Psoas muscle (tissue), 7 donors: ENCODE measurements at regions not wholly inside any gene's neighbourhood (a gene's known extent, or its start where the extent isn't known, plus 50 kb on each side); places are given as distances from the start of the nearest gene placed in this dataset.

Source experiments
- ATAC-seq, 4 donors: fragments of 200-7000 bp; cut with Tn5 transposase; one replicate each; pipeline ENCODE4 v1.9.1; 2020; ENCODE audit warnings: moderate library complexity in 3 of 4, mild to moderate bottlenecking in 2 of 4
- DNase-seq, 2 donors: peaks; one replicate each; pipeline ENCODE4 v3.0.0-alpha.2; 2020
- H3K27ac ChIP-seq: fragments of 200-600 bp; one replicate; pipeline ENCODE4 v1.8.0; 2022
- H3K27me3 ChIP-seq, 3 donors: fragments of 200-600 bp in 1 of 3; one replicate each; pipeline versions ENCODE4 v1.6.1 to v1.8.0; 2013 to 2022; ENCODE audit warnings: low read length in 2 of 3, mild to moderate bottlenecking in 2 of 3, moderate library complexity in 1 of 3; ENCODE audit not compliant: insufficient read depth in 3 of 3
- H3K36me3 ChIP-seq, 2 donors: fragments of 200-600 bp in 1 of 2; one replicate each; pipeline versions ENCODE4 v1.6.1 to v1.8.0; 2013 to 2022; ENCODE audit warnings: low read depth in 1 of 2, mild to moderate bottlenecking in 1 of 2, moderate library complexity in 1 of 2; ENCODE audit not compliant: insufficient read depth in 1 of 2
- H3K4me1 ChIP-seq: fragments of 200-600 bp; one replicate; pipeline ENCODE4 v1.8.0; 2022
- H3K4me3 ChIP-seq: fragments of 200-600 bp; one replicate; pipeline ENCODE4 v1.8.0; 2022; ENCODE audit warnings: mild to moderate bottlenecking
- H3K9me3 ChIP-seq: fragments of 200-600 bp; one replicate; pipeline ENCODE4 v1.8.0; 2022
- WGBS, 3 donors: extraction: QIAGEN DNeasy Blood & Tissue Kit; methylation state at CpG; one replicate each; pipeline versions ENCODE4 v1.1.6 to v1.1.7; 2013; 5-methylcytosine and 5-hydroxymethylcytosine counted together
- intact Hi-C, 2 donors: fragments of 100-400 bp; cut with DNase I; formaldehyde crosslinking; loops; one replicate each; pipeline versions ENCODE4 v1.11.0 to v1.14.2; 2022
- TF ChIP-seq, protein P1 (sequence below): fragments of 200-600 bp; IDR thresholded peaks from one replicate; pipeline ENCODE4 v1.8.0; 2022; ENCODE audit warnings: antibody characterized with exemption
- donor health status: healthy with polysubstance abuse.
- donor health status: DM: no; HTN: no; CAD: no; lungs with moderate emphysema.
- donor health status: Bipolar disorder and iron deficiency.
- donor health status: healthy.
- donor health status: DM: yes; HTN: yes; CAD: no.
- donor health status: DM: no; HTN: no; CAD: no.
- donor health status: DM: yes; HTN: yes; CAD: no.

GRCh38 chr11:112790286-112790685 lies 170.9 kb upstream of the NCAM1 start:
- TF ChIP-seq, protein P1, sequence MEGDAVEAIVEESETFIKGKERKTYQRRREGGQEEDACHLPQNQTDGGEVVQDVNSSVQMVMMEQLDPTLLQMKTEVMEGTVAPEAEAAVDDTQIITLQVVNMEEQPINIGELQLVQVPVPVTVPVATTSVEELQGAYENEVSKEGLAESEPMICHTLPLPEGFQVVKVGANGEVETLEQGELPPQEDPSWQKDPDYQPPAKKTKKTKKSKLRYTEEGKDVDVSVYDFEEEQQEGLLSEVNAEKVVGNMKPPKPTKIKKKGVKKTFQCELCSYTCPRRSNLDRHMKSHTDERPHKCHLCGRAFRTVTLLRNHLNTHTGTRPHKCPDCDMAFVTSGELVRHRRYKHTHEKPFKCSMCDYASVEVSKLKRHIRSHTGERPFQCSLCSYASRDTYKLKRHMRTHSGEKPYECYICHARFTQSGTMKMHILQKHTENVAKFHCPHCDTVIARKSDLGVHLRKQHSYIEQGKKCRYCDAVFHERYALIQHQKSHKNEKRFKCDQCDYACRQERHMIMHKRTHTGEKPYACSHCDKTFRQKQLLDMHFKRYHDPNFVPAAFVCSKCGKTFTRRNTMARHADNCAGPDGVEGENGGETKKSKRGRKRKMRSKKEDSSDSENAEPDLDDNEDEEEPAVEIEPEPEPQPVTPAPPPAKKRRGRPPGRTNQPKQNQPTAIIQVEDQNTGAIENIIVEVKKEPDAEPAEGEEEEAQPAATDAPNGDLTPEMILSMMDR = no peak
- intact Hi-C loops = loop anchor here in 1 of 2 donors (5.0 kb wide), 1 partner anchor 133 kb away; no protein-coding TSS in a partner anchor

GRCh38 chr11:112792070-112792469 lies 169.2 kb upstream of the NCAM1 start:
- no peak for DNase-seq
- TF ChIP-seq, protein P1 = no peak
- Histone ChIP-seq H3K4me3 (no peak overlapping the region), H3K27me3 (peaks cover 0 to 4% (median 0%) of the 10 kb centered on the region in 3 donors), H3K36me3 (no peaks in the 10 kb centered on the region), H3K4me1 (no peaks in the 10 kb centered on the region), H3K27ac (no peak overlapping the region), H3K9me3 (no peaks in the 10 kb centered on the region)
- ATAC-seq = no peak
- WGBS, 3 donors = 92 to 95% (median 95%) methylated on average over 5 of the region's 5 CpGs
- intact Hi-C loops = loop anchor here in 1 of 2 donors (5.0 kb wide), 1 partner anchor 135 kb away; no protein-coding TSS in a partner anchor

More at GRCh38 chr11:112790286-112790685, 170.9 kb upstream of the NCAM1 start:
- H3K4me3 ChIP-seq = no peak overlapping the region
- DNase-seq (no peak), ATAC-seq (no peak)
- H3K27me3 ChIP-seq = peaks cover 0 to 16% (median 3%) of the 10 kb centered on the region in 3 donors
- H3K9me3 ChIP-seq = no peaks in the 10 kb centered on the region
- H3K27ac ChIP-seq = no peak overlapping the region
- 91 to 94% (median 92%) methylated on average over 3 of the region's 3 CpGs for WGBS, 3 donors
- H3K4me1 ChIP-seq = no peaks in the 10 kb centered on the region
- H3K36me3 ChIP-seq = no peaks in the 10 kb centered on the region

DNA sequence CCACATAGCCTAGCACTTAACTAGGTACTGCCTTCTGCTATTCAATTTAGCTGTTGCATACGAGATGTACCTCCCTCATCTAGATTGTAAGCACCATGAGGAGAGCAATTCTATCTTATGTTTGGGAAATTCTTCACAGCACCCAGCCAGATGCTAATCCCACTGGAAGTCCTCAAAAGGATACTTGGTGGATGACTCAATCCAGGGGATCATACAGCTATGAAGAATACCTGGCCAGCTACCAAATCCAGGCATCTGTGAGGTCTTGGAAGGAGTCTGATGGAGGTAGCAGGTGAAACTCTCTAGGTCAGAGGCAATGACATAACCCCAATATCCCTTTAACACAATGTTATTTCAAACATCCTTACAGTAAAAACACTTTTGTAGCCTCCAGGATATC lies 167.8 kb upstream of the NCAM1 start:
- intact Hi-C loops = loop anchor here in 1 of 2 donors (5.0 kb wide), 1 partner anchor 136 kb away; no protein-coding TSS in a partner anchor
- no peak overlapping the region for H3K27ac ChIP-seq
- no peaks in the 10 kb centered on the region for H3K36me3 ChIP-seq
- TF ChIP-seq, protein P1 = no peak
- no peaks in the 10 kb centered on the region for H3K4me1 ChIP-seq
- 67 to 69% (median 68%) methylated on average over 1 of the region's 1 CpG for WGBS, 3 donors
- no peak overlapping the region for H3K4me3 ChIP-seq
- no peak for ATAC-seq
- no peak for DNase-seq
- no peaks in the 10 kb centered on the region for H3K9me3 ChIP-seq
- H3K27me3 ChIP-seq = no peaks in the 10 kb centered on the region

- no peaks in the 10 kb centered on the region for H3K36me3 ChIP-seq
- intact Hi-C loops = loop anchor here (2.0 to 5.0 kb wide), 2 partner anchors 137 to 206 kb away; no protein-coding TSS in a partner anchor
- no peaks in the 10 kb centered on the region for H3K4me1 ChIP-seq
- H3K9me3 ChIP-seq = no peaks in the 10 kb centered on the region
- no peak overlapping the region for H3K4me3 ChIP-seq
- H3K27me3 ChIP-seq = no peaks in the 10 kb centered on the region
- H3K27ac ChIP-seq = no peak overlapping the region
- TF ChIP-seq, protein P1 = no peak
- 16 to 30% (median 20%) methylated on average over 2 of the region's 2 CpGs for WGBS, 3 donors
- ATAC-seq (peak; percentile 52 to 84 (median 63)), DNase-seq (peak in 1 of 2 donors; percentile 42)
Observed at GRCh38 chr11:112794331-112794846, 166.8 kb upstream of the NCAM1 start.
